M059J (cell line): ENCODE measurements at regions not wholly inside any gene's neighbourhood (a gene's known extent, or its start where the extent isn't known, plus 50 kb on each side); places are given as distances from the start of the nearest gene placed in this dataset.
"Not testable (repeated sequence)": the region's sequence is repeated elsewhere in the genome, so short reads cannot be mapped to it uniquely, and the experiment has no call there.

Source experiments
- DNase-seq: peaks from one replicate; pipeline ENCODE4 v3.0.0-alpha.2; 2012; ENCODE audit warnings: low read depth

- not testable (repeated sequence) for DNase-seq
Measured at GRCh38 chr19:28540385-28540784, 672.6 kb downstream of the UQCRFS1 start.

GRCh38 chr19:28539759-28540158 is 673.2 kb downstream of the UQCRFS1 start:
- DNase-seq: no peak

- not testable (repeated sequence) for DNase-seq
Measured at GRCh38 chr19:28538579-28538978, 674.4 kb downstream of the UQCRFS1 start.

DNA sequence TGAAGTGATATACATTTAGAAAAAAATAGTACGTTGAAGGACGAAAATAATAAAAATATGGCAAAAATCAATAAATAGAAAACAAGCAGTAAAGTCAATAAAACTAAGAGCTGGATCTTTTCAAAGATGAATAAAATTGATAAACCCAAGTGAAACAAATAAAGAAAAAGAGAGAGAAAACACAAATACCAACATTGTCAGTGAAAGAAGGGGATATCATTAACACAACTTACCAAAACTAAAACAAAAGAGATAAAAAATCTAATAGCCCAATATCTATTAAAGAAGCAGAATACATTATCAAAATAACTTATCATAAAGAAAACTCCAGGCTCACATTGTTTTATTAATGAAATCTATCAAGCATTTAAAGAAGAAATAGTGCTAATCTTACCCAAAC is 675.1 kb downstream of the UQCRFS1 start:
- DNase-seq: no peak

GRCh38 chr19:28537079-28537478 is 675.9 kb downstream of the UQCRFS1 start:
- no peak for DNase-seq

GRCh38 chr19:28535352-28535775 is 677.6 kb downstream of the UQCRFS1 start:
- DNase-seq: no peak

DNA sequence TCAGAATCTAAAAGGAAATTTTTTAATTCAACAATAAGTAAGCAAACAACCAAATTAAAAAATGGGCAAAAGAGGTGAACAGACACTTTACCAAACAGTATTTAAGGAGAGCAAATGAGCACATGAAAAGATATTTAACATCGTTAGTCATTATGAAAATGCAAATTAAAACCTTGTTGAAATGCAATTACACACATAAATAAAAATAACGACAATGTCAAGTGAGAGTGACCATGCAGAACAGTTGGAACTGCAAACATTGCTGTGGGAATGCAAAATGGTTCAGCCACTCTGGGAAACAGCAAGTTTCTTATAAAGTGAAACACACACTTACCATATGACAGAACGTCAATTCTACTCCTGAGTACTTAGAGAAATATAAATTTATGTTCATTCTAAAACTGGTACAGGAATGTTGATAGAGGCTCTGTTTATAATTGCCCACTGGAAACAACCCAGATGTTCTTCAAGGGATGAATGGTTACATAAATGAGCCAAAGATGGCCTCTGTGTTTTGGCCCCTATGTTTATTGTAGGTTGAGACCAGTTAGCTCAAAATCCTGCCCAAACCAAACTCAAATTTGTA is 678.1 kb downstream of the UQCRFS1 start:
- no peak for DNase-seq

DNA sequence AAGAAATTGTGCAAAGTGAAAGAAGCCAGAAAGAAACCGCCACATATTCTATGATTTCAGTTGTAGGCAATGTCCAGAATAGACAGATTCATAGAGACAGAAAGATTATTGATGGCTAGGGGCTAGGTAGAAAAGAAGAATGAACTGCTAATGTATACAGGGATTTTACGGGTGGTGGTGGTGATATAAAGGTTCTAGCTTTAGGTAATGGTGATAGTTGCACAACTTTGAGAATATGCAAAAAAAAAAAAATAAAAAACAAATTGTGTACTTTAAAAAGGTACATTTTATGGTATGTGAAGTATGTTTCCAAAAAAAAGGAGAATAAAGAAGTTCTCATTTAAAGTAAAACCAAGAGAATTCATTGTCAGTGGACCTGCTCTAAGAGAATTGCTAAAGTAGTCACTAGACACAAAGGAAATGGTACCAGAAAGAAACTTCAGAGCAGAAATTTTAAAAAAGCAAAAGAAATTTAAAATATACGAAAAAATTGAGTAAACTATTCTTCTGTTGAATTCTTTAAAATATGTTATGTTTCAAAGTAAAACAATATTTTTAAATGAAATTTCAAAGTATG is 680.1 kb downstream of the UQCRFS1 start:
- DNase-seq: no peak

- no peak for DNase-seq
Measured at GRCh38 chr19:28531979-28532378, 681.0 kb downstream of the UQCRFS1 start.

GRCh38 chr19:28530406-28531035 is 682.4 kb downstream of the UQCRFS1 start:
- no peak for DNase-seq

- no peak for DNase-seq
Measured at GRCh38 chr19:28526038-28526437, 686.9 kb downstream of the UQCRFS1 start.

GRCh38 chr19:28523619-28524018 is 689.3 kb downstream of the UQCRFS1 start:
- DNase-seq: no peak

DNA sequence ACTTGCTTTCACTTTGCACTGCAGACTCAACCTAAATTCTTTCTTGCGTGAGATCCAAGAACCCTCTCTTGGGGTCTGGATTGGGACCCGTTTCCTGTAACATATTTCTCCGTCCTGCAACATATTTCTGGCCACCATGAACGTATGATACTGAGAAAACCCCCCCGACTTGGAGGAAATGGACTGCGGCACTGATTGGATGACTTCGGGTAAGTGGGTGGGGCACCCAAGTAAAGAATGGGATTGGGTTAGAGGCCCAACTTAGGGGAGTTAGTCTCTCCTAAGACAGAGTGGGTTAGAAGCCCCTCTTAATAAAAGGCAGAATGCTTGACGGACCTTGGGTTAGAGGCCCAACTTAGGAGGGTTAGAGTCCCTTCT is 690.4 kb downstream of the UQCRFS1 start:
- DNase-seq: no peak

DNA sequence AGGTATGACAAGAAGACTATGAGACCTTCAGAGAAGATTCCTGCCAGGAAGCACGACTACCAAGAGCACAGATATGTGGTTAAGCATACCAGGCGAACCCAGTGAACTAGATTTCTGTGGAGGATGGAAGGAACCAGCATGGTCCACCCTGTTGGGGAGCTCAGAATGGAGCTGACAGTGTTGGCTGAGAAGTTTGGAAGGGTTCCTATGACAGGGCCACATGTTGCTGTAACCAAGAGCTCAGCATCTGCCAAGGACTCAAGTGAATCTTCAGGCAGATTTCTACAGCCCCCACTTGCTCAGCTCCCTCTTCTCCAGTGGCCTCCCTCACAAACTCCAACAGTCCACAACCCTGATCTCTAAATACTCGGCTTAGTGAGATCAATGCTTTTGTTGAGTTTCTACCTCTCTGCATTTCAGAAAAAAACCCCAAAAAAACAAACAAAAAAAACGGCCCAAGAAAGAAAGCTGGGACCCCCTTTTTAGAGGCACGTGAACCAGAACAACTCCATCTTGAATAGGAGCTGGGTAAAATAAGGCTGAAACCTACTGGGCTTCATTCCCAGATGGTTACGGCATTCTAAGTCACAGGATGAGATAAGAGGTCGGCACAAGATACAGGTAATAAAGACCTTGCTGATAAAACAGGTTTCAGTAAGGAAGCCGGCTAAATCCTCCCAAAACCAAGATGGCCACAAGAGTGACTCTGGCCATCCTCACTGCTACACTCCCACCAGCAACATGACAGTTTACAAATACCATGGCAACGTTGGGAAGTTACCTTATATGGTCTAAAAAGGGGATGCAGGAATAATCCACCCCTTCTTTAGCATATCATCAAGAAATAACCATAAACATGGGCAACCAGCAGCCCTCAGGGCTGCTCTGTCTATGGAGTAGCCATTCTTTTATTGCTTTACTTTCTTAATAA is 691.1 kb downstream of the UQCRFS1 start:
- no peak for DNase-seq

DNA sequence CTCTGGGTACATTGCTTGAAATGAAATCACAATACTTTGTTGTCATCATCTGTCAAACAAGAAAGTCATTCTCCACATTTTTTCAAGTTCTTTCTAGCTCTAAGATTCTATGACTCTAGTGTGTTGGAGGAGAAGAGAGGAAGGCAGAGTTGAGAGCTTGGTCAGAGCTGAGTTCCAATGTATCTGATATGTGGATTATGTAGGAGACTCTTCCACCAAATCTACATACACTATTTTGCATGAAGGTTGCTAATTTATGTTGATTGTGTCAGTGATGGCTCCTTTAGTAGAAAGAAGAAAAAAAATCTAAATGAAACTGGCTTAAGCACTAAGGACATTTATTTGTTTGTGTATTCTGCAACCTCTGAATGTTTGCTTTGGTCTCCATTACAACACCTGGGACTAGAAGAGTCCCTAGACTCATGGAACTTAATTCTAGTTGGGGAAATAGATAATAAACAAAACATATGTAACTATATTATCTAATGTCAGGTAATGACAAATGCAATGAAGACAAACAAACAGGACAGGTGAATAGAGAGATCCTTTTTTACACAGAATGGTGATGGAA is 691.9 kb downstream of the UQCRFS1 start:
- no peak for DNase-seq

DNA sequence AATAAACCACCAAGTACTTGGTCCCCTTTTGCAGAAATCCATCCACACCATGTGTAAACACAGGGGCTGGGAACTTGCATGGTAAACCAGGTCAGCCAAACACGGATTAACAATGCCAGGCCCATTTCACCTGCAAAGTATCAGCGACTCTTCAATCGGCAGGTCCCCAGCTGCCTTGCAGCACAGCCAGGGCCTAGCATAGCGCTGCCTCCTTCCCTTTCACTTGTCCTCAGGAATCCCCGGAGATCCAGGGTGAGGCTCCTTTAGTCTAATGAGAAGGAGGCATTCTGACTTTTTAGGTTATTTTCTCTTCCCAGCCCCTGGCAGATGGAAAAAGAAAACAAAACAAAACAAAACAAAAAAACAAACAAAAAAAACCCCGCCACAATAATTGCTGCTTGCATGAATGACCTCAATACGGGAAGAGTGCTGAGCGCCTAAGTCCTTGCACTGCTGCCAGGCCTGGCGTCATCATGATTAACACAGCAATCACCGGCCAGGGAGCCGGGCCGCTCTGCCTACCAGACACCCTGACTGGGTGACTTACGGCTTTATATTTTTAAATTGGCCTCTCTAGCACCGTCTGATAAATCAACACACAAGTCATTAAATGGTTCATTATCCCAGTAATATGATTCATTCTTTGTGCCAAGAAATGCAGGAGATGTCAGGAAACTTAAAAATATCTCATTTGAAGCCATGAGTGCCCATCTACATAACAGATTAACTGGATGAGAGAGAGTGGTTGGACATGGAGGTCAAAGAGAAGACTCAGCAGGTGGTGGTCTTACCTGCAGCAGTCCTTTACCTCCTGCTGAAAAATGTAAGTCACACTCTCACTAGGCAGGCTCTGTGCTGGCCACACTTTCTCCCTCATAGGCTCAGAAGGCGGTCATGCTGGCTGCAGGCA is 692.7 kb downstream of the UQCRFS1 start:
- no peak for DNase-seq

DNA sequence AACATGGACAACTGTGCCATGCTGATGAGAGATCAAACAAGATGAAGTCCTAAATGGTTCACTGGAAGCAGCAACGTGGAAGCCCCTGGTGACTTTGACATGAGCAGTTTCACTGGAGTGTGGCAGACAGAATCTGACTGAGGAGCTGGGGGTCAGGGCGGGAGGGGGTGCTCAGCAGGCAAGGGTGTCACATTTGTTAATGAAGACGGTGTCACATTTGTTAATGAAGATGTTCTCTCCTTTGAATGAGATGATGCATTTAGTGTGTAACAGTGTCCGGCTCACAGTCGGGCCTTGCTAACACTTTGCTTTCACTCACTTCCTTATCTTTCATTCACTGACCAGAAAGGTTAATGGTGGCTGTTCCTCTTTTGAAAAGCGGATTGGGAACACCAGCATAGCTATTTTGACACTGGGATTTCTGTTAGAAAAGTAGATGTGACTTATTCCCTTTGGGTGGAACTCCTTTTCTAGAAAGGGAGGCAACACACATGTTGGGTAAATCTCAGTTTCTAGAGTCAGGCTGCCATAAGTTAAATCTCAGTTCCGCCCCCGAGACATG is 693.7 kb downstream of the UQCRFS1 start:
- no peak for DNase-seq

GRCh38 chr19:28516415-28516872 is 696.5 kb downstream of the UQCRFS1 start:
- DNase-seq: no peak

DNA sequence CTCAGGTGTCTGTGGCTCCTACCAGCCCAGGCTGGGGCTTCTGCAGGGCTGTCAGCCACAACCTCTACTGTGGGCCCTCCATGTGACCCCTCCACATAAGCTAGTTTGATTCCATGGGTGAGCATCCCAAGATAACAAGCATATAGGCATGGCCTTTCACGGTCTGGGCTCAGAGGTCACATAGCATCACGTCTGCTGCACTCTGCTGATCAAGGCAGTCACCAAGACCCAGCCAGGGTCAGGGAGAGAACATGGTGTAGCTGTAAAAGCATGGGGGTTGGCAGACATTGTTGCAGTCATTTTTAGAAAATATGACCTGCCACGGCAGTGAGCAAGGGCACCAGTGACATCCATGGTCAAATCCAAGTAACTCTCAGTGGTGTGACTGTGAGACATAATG is 698.8 kb downstream of the UQCRFS1 start:
- no peak for DNase-seq

DNA sequence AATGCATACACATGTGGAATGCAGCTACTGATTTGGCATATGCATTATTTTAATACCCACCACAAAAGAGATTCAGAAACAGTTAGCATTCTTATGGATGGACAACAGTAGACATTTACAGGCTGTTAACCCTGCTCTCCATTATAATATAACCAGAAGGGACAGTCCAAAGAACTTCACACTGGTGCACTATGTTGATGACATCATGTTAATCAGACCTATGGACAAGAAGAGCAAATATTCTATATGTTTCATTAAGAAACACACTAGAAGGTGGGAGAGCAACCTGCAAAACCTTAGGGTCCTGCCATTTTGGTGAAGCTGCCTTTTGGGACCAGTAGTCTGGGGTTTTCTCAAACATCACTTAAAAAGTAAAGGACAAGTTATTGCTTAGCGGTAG is 701.3 kb downstream of the UQCRFS1 start:
- DNase-seq: no peak
